ENCODE measurements at regions not wholly inside any gene's neighbourhood (a gene's known extent, or its start where the extent isn't known, plus 50 kb on each side); places are given as distances from the start of the nearest gene placed in this dataset.
"Not testable (repeated sequence)": the region's sequence is repeated elsewhere in the genome, so short reads cannot be mapped to it uniquely, and the experiment has no call there.

- no peak for DNase-seq
Observed at GRCh38 chr12:73731658-73732057, 806.0 kb upstream of the ATXN7L3B start.

- no peak for DNase-seq
Observed at GRCh38 chr12:73769337-73769736, 768.3 kb upstream of the ATXN7L3B start.

GRCh38 chr12:73798523-73798922 is 739.1 kb upstream of the ATXN7L3B start:
- no peak for DNase-seq

- no peak for DNase-seq
Observed at GRCh38 chr12:73815072-73815645, 722.5 kb upstream of the ATXN7L3B start.

- no peak for DNase-seq
Observed at GRCh38 chr12:73817161-73817560, 720.5 kb upstream of the ATXN7L3B start.

- no peak for DNase-seq
Observed at GRCh38 chr12:73833746-73834145, 703.9 kb upstream of the ATXN7L3B start.

- DNase-seq: no peak
Observed at GRCh38 chr12:73841963-73842362, 695.7 kb upstream of the ATXN7L3B start.

GRCh38 chr12:73863546-73863945 is 674.1 kb upstream of the ATXN7L3B start:
- DNase-seq: no peak

- no peak for DNase-seq
Observed at GRCh38 chr12:73867147-73867546, 670.5 kb upstream of the ATXN7L3B start.

- not testable (repeated sequence) for DNase-seq
Observed at GRCh38 chr12:73877291-73877690, 660.3 kb upstream of the ATXN7L3B start.

GRCh38 chr12:73892201-73892600 is 645.4 kb upstream of the ATXN7L3B start:
- DNase-seq: no peak

GRCh38 chr12:73898645-73899044 is 639.0 kb upstream of the ATXN7L3B start:
- DNase-seq: no peak

- DNase-seq: no peak
Observed at GRCh38 chr12:73902260-73902659, 635.4 kb upstream of the ATXN7L3B start.

GRCh38 chr12:73906757-73907156 is 630.9 kb upstream of the ATXN7L3B start:
- DNase-seq: no peak

- no peak for DNase-seq
Observed at GRCh38 chr12:73935817-73936216, 601.8 kb upstream of the ATXN7L3B start.

GRCh38 chr12:73947326-73948026 is 590.2 kb upstream of the ATXN7L3B start:
- DNase-seq: no peak

GRCh38 chr12:73950507-73950906 is 587.1 kb upstream of the ATXN7L3B start:
- no peak for DNase-seq

- no peak for DNase-seq
Observed at GRCh38 chr12:73951956-73952703, 585.5 kb upstream of the ATXN7L3B start.

GRCh38 chr12:73964641-73965040 is 573.0 kb upstream of the ATXN7L3B start:
- no peak for DNase-seq

GRCh38 chr12:73973486-73973885 is 564.1 kb upstream of the ATXN7L3B start:
- DNase-seq: no peak

GRCh38 chr12:73984552-73984951 is 553.1 kb upstream of the ATXN7L3B start:
- DNase-seq: no peak

- no peak for DNase-seq
Observed at GRCh38 chr12:73991138-73991537, 546.5 kb upstream of the ATXN7L3B start.

GRCh38 chr12:73998894-73999293 is 538.7 kb upstream of the ATXN7L3B start:
- DNase-seq: no peak

GRCh38 chr12:74015118-74015517 is 522.5 kb upstream of the ATXN7L3B start:
- DNase-seq: no peak

Data from inflammatory macrophage treated with lipopolysaccharide for 4 hours (primary cell).